GM12878 (cell line): ENCODE measurements at regions not wholly inside any gene's neighbourhood (a gene's known extent, or its start where the extent isn't known, plus 50 kb on each side); places are given as distances from the start of the nearest gene placed in this dataset.

Source experiments
- NFYB ChIP-seq: IDR thresholded peaks from 2 replicates; pipeline ENCODE4 v1.6.1; 2011; ENCODE audit warnings: low read depth, mild to moderate bottlenecking, low read length, improper control_type of control experiment, moderate library complexity; ENCODE audit not compliant: insufficient read depth
- POLR2A ChIP-seq: IDR thresholded peaks from 2 replicates; pipeline ENCODE4 v1.6.1; 2011; ENCODE audit warnings: low read depth, mild to moderate bottlenecking, low read length
- SMC3 ChIP-seq: IDR thresholded peaks from 2 replicates; pipeline ENCODE4 v1.6.1; 2011; ENCODE audit warnings: low read length, improper control_type of control experiment, borderline replicate concordance
- TAF1 ChIP-seq: IDR thresholded peaks from 2 replicates; pipeline ENCODE4 v1.6.1; 2011; ENCODE audit warnings: mild to moderate bottlenecking, low read depth, low read length, borderline replicate concordance
- TF ChIP-seq, protein P1 (sequence below), 3 experiments: IDR thresholded peaks in 2 of 3; conservative IDR thresholded peaks in 1 of 3; 2 replicates each; pipeline ENCODE4 v1.5.1; 2011; ENCODE audit warnings: low read depth in 3 of 3, low read length in 3 of 3, mild to moderate bottlenecking in 3 of 3, control low read depth in 2 of 3, moderate library complexity in 2 of 3, inconsistent platforms in 1 of 3, mixed read lengths in 1 of 3; ENCODE audit not compliant: control insufficient read depth in 2 of 3, insufficient read depth in 1 of 3; ENCODE audit errors: extremely low read depth in 1 of 3

- TF ChIP-seq NFYB (no peak), POLR2A (no peak), SMC3 (no peak), TAF1 (no peak)
- TF ChIP-seq, protein P1, sequence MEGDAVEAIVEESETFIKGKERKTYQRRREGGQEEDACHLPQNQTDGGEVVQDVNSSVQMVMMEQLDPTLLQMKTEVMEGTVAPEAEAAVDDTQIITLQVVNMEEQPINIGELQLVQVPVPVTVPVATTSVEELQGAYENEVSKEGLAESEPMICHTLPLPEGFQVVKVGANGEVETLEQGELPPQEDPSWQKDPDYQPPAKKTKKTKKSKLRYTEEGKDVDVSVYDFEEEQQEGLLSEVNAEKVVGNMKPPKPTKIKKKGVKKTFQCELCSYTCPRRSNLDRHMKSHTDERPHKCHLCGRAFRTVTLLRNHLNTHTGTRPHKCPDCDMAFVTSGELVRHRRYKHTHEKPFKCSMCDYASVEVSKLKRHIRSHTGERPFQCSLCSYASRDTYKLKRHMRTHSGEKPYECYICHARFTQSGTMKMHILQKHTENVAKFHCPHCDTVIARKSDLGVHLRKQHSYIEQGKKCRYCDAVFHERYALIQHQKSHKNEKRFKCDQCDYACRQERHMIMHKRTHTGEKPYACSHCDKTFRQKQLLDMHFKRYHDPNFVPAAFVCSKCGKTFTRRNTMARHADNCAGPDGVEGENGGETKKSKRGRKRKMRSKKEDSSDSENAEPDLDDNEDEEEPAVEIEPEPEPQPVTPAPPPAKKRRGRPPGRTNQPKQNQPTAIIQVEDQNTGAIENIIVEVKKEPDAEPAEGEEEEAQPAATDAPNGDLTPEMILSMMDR (IDR thresholded peaks at IDR 0.05 in 2 of 3, conservative IDR thresholded peaks at IDR 0.05 in 1 of 3; ENCODE audit: control insufficient read depth in 2 of 3, extremely low read depth in 1 of 3, insufficient read depth in 1 of 3, low read depth in 3 of 3, low read length in 3 of 3), result no peak
These were observed 784.9 kb upstream of the LRRC4C start for GRCh38 chr11:42244376-42244775.
